Astrocyte (in vitro differentiated cells and primary cell): ENCODE measurements at regions not wholly inside any gene's neighbourhood (a gene's known extent, or its start where the extent isn't known, plus 50 kb on each side); places are given as distances from the start of the nearest gene placed in this dataset.

Source experiments
- DNase-seq: peaks from one replicate; pipeline ENCODE4 v3.0.0-alpha.2; 2010; ENCODE audit warnings: low read depth
- FAIRE-seq: peaks from 2 replicates; lab custom pipeline; 2011; peaks lifted over from hg19 to GRCh38; lab: Jason Lieb, UNC
- H2AFZ ChIP-seq: 2 replicates; pipeline ENCODE4 v1.6.0; 2012; ENCODE audit warnings: low read depth, low read length, inconsistent platforms
- H3K27ac ChIP-seq: 2 replicates; pipeline ENCODE4 v1.5.1; 2011; ENCODE audit warnings: low read depth, low read length, inconsistent platforms
- H3K27me3 ChIP-seq: 2 replicates; pipeline ENCODE4 v1.6.0; 2011; ENCODE audit warnings: low read length, inconsistent platforms; ENCODE audit not compliant: insufficient read depth
- H3K36me3 ChIP-seq: 2 replicates; pipeline ENCODE4 v1.5.1; 2011; ENCODE audit warnings: low read length, inconsistent platforms; ENCODE audit not compliant: insufficient read depth
- H3K4me1 ChIP-seq: 2 replicates; pipeline ENCODE4 v1.5.1; 2011; ENCODE audit warnings: low read length, inconsistent platforms; ENCODE audit not compliant: insufficient read depth
- H3K4me2 ChIP-seq: 2 replicates; pipeline ENCODE4 v1.6.0; 2012; ENCODE audit warnings: low read length, inconsistent platforms
- H3K4me3 ChIP-seq: 2 replicates; pipeline ENCODE4 v1.5.1; 2011; ENCODE audit warnings: low read depth, mild to moderate bottlenecking, low read length, inconsistent platforms; ENCODE audit not compliant: insufficient read depth
- H3K79me2 ChIP-seq: 2 replicates; pipeline ENCODE4 v1.6.0; 2012; ENCODE audit warnings: mild to moderate bottlenecking, low read length, inconsistent platforms; ENCODE audit not compliant: insufficient read depth
- H3K9ac ChIP-seq: 2 replicates; pipeline ENCODE4 v1.6.0; 2012; ENCODE audit warnings: mild to moderate bottlenecking, low read length, inconsistent platforms
- H3K9me3 ChIP-seq: 2 replicates; pipeline ENCODE4 v1.5.1; 2012; ENCODE audit warnings: low read depth, mild to moderate bottlenecking, low read length, inconsistent platforms; ENCODE audit not compliant: insufficient read depth
- H4K20me1 ChIP-seq: 2 replicates; pipeline ENCODE4 v1.6.0; 2012; ENCODE audit warnings: low read length, inconsistent platforms; ENCODE audit not compliant: insufficient read depth
- H3K27ac Mint-ChIP-seq: one replicate; pipeline ENCODE4 v1.8.0; 2021; ENCODE audit warnings: mild to moderate bottlenecking, mixed read lengths; ENCODE audit not compliant: unreplicated experiment
- H3K27me3 Mint-ChIP-seq: one replicate; pipeline ENCODE4 v1.8.0; 2021; ENCODE audit warnings: low read depth, mixed read lengths; ENCODE audit not compliant: unreplicated experiment
- H3K36me3 Mint-ChIP-seq: one replicate; pipeline ENCODE4 v1.8.0; 2021; ENCODE audit warnings: low read depth, mixed read lengths; ENCODE audit not compliant: unreplicated experiment
- H3K4me1 Mint-ChIP-seq: one replicate; pipeline ENCODE4 v1.8.0; 2021; ENCODE audit warnings: low read depth, mixed read lengths; ENCODE audit not compliant: unreplicated experiment
- H3K4me3 Mint-ChIP-seq: one replicate; pipeline ENCODE4 v1.8.0; 2021; ENCODE audit warnings: mild to moderate bottlenecking, moderate library complexity, mixed read lengths; ENCODE audit not compliant: unreplicated experiment
- H3K9me3 Mint-ChIP-seq: one replicate; pipeline ENCODE4 v1.8.0; 2021; ENCODE audit warnings: mild to moderate bottlenecking, mixed read lengths; ENCODE audit not compliant: unreplicated experiment
- CTCF ChIP-seq: IDR thresholded peaks from 2 replicates; pipeline ENCODE4 v1.5.1; 2011; ENCODE audit warnings: low read depth, mild to moderate bottlenecking, inconsistent platforms, low read length, moderate library complexity; ENCODE audit not compliant: insufficient read depth
- EZH2 ChIP-seq: IDR thresholded peaks from 2 replicates; pipeline ENCODE4 v1.6.1; 2012; ENCODE audit warnings: mild to moderate bottlenecking, low read length, inconsistent platforms; ENCODE audit not compliant: insufficient read depth

- Histone ChIP-seq H4K20me1 (no peaks in the 10 kb centered on the region), H3K9ac (no peak overlapping the region), H3K27ac (no peak overlapping the region), H3K4me1 (no peaks in the 10 kb centered on the region), H3K79me2 (no peaks in the 10 kb centered on the region), H3K36me3 (no peaks in the 10 kb centered on the region), H3K9me3 (no peaks in the 10 kb centered on the region), H3K4me3 (no peak overlapping the region), H2AFZ (no peak overlapping the region), H3K4me2 (no peak overlapping the region), H3K27me3 (no peaks in the 10 kb centered on the region)
- TF ChIP-seq EZH2 (no peak), CTCF (no peak)
- H3K27me3 Mint-ChIP-seq: peaks cover 8% of the 10 kb centered on the region
- no peaks in the 10 kb centered on the region for H3K36me3 Mint-ChIP-seq
- H3K27ac Mint-ChIP-seq: no peak overlapping the region
- DNase-seq (no peak), FAIRE-seq (no peak)
- H3K9me3 Mint-ChIP-seq: no peaks in the 10 kb centered on the region
- peaks cover 2% of the 10 kb centered on the region for H3K4me1 Mint-ChIP-seq
- no peak overlapping the region for H3K4me3 Mint-ChIP-seq
Observed at GRCh38 chr16:47980212-47980611, 175.6 kb downstream of the ABCC12 start.

- Histone ChIP-seq H3K9me3 (no peaks in the 10 kb centered on the region), H2AFZ (no peak overlapping the region), H3K9ac (no peak overlapping the region), H3K4me3 (no peak overlapping the region), H3K27me3 (no peaks in the 10 kb centered on the region), H3K36me3 (no peaks in the 10 kb centered on the region), H3K79me2 (no peaks in the 10 kb centered on the region), H3K4me2 (no peak overlapping the region), H4K20me1 (no peaks in the 10 kb centered on the region), H3K27ac (no peak overlapping the region), H3K4me1 (no peaks in the 10 kb centered on the region)
- TF ChIP-seq EZH2 (no peak), CTCF (no peak)
- Mint-ChIP-seq H3K27ac (no peak overlapping the region), H3K9me3 (no peaks in the 10 kb centered on the region), H3K36me3 (no peaks in the 10 kb centered on the region), H3K4me1 (peaks cover 2% of the 10 kb centered on the region), H3K27me3 (peaks cover 8% of the 10 kb centered on the region), H3K4me3 (no peak overlapping the region)
- FAIRE-seq: no peak
- DNase-seq: no peak
Observed at GRCh38 chr16:47979616-47980182, 176.1 kb downstream of the ABCC12 start.

- Mint-ChIP-seq H3K27ac (no peak overlapping the region), H3K4me1 (peaks cover 2% of the 10 kb centered on the region), H3K27me3 (peaks cover 8% of the 10 kb centered on the region), H3K9me3 (no peaks in the 10 kb centered on the region), H3K4me3 (no peak overlapping the region), H3K36me3 (no peaks in the 10 kb centered on the region)
- no peaks in the 10 kb centered on the region for H3K9me3 ChIP-seq
- H3K79me2 ChIP-seq: no peaks in the 10 kb centered on the region
- no peak overlapping the region for H3K4me2 ChIP-seq
- H2AFZ ChIP-seq: no peak overlapping the region
- no peaks in the 10 kb centered on the region for H3K27me3 ChIP-seq
- H3K4me3 ChIP-seq: no peak overlapping the region
- no peaks in the 10 kb centered on the region for H4K20me1 ChIP-seq
- H3K4me1 ChIP-seq: no peaks in the 10 kb centered on the region
- no peak overlapping the region for H3K27ac ChIP-seq
- H3K36me3 ChIP-seq: no peaks in the 10 kb centered on the region
- H3K9ac ChIP-seq: no peak overlapping the region
- FAIRE-seq (no peak), DNase-seq (no peak)
- no peak for TF ChIP-seq CTCF
- no peak for TF ChIP-seq EZH2
Observed at GRCh38 chr16:47979164-47979520, 176.7 kb downstream of the ABCC12 start.
